Colonic mucosa (tissue), 4 donors: ENCODE measurements at regions not wholly inside any gene's neighbourhood (a gene's known extent, or its start where the extent isn't known, plus 50 kb on each side); places are given as distances from the start of the nearest gene placed in this dataset.
"Not testable (repeated sequence)": the region's sequence is repeated elsewhere in the genome, so short reads cannot be mapped to it uniquely, and the experiment has no call there.

Source experiments
- DNase-seq: peaks from one replicate; pipeline ENCODE4 v3.0.0-alpha.2; 2020
- H3K27ac ChIP-seq: fragments of 200-600 bp; one replicate; pipeline ENCODE4 v1.8.0; 2021
- H3K27me3 ChIP-seq: fragments of 200-600 bp; one replicate; pipeline ENCODE4 v1.8.0; 2021
- H3K36me3 ChIP-seq: fragments of 200-600 bp; one replicate; pipeline ENCODE4 v1.8.0; 2021
- H3K4me1 ChIP-seq: fragments of 200-600 bp; one replicate; pipeline ENCODE4 v1.8.0; 2021; ENCODE audit warnings: mild to moderate bottlenecking
- H3K4me3 ChIP-seq: fragments of 200-600 bp; one replicate; pipeline ENCODE4 v1.8.0; 2021
- H3K9ac ChIP-seq, 2 donors: one replicate each; pipeline ENCODE4 v1.7.0; 2013; ENCODE audit warnings: control low read depth in 2 of 2, low read depth in 2 of 2, low read length in 2 of 2
- H3K9me3 ChIP-seq: fragments of 200-600 bp; one replicate; pipeline ENCODE4 v1.8.0; 2021
- intact Hi-C: fragments of 100-400 bp; cut with DNase I; formaldehyde crosslinking; loops from one replicate; pipeline ENCODE4 v1.14.1; 2022
- TF ChIP-seq, protein P1 (sequence below): fragments of 200-600 bp; IDR thresholded peaks from one replicate; pipeline ENCODE4 v1.8.0; 2022; ENCODE audit warnings: antibody characterized with exemption, mild to moderate bottlenecking
- donor health status: healthy.
- donor health status: DM: no; HTN: no; CAD: no.
- donor health status: DM: no; HTN: no; CAD: no.

DNA sequence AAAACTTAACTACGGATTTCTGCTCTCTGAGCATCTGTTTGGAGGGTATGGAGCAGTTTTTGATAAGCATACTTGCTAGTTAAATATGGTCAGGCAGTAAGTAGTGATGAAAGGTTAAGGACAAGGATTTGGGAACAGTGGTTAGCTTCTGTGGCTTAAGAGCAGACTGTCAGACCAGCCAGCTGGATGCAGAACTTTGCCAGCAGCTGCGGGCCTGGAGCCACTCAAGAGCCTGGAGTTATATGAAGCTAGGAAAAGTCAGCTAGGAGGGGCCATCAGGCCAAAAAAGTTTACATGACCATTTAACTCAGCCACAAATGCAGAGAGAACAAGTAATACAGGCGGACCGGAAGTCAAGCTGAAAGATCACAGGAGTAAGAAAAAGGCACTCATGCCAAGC is 1817.7 kb downstream of the LRRC4C start:
- Histone ChIP-seq H3K27me3 (no peaks in the 10 kb centered on the region), H3K9me3 (no peaks in the 10 kb centered on the region), H3K4me1 (no peaks in the 10 kb centered on the region), H3K9ac (no peak overlapping the region), H3K27ac (no peak overlapping the region), H3K4me3 (no peak overlapping the region), H3K36me3 (no peaks in the 10 kb centered on the region)
- intact Hi-C loops: no loop called here
- no peak for DNase-seq
- TF ChIP-seq, protein P1, sequence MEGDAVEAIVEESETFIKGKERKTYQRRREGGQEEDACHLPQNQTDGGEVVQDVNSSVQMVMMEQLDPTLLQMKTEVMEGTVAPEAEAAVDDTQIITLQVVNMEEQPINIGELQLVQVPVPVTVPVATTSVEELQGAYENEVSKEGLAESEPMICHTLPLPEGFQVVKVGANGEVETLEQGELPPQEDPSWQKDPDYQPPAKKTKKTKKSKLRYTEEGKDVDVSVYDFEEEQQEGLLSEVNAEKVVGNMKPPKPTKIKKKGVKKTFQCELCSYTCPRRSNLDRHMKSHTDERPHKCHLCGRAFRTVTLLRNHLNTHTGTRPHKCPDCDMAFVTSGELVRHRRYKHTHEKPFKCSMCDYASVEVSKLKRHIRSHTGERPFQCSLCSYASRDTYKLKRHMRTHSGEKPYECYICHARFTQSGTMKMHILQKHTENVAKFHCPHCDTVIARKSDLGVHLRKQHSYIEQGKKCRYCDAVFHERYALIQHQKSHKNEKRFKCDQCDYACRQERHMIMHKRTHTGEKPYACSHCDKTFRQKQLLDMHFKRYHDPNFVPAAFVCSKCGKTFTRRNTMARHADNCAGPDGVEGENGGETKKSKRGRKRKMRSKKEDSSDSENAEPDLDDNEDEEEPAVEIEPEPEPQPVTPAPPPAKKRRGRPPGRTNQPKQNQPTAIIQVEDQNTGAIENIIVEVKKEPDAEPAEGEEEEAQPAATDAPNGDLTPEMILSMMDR: no peak

DNA sequence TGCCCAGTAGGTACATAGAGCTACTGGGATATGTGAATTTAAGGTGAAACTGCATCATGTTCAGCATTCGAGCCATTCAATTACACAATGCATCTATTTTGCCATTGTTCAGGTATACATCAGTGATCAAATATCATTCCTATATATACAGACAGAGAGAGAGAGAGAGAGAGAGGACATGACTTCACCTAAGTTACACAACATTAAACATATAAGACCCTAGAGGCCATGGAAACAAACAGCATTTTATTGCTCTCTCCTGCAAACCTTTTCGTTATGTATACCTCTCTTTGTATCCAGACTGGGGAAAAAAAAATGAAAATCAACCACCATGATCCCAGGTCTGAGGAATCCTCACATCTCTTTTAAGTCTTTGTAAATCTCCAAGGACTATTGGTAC is 1829.1 kb downstream of the LRRC4C start:
- intact Hi-C loops: no loop called here
- H3K9ac ChIP-seq: no peak overlapping the region
- H3K36me3 ChIP-seq: no peaks in the 10 kb centered on the region
- DNase-seq: no peak
- H3K4me1 ChIP-seq: no peaks in the 10 kb centered on the region
- TF ChIP-seq, protein P1: no peak
- no peak overlapping the region for H3K27ac ChIP-seq
- no peak overlapping the region for H3K4me3 ChIP-seq
- no peaks in the 10 kb centered on the region for H3K27me3 ChIP-seq
- no peaks in the 10 kb centered on the region for H3K9me3 ChIP-seq

DNA sequence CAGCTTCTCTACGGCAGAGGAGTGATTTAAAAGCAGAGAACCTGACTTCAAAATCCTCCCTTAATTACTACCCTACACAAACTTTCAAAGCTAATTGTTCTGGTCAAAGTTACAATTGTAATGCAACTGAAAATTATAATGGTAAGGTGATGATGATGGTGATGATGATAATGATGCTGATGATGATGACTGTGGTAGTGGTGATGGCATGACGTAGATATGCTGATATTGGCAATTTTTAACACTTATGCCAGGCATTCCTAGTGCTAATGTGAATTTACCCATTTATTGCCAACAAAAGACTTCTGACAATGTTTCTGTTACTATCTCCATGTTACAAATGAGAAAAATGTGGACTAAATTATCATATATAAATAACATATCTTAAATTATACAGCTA is 1831.1 kb downstream of the LRRC4C start:
- H3K9me3 ChIP-seq: no peaks in the 10 kb centered on the region
- no peaks in the 10 kb centered on the region for H3K27me3 ChIP-seq
- no peak for DNase-seq
- TF ChIP-seq, protein P1: no peak
- no peak overlapping the region for H3K9ac ChIP-seq
- no peaks in the 10 kb centered on the region for H3K36me3 ChIP-seq
- no peaks in the 10 kb centered on the region for H3K4me1 ChIP-seq
- H3K4me3 ChIP-seq: no peak overlapping the region
- no peak overlapping the region for H3K27ac ChIP-seq
- intact Hi-C loops: no loop called here

DNA sequence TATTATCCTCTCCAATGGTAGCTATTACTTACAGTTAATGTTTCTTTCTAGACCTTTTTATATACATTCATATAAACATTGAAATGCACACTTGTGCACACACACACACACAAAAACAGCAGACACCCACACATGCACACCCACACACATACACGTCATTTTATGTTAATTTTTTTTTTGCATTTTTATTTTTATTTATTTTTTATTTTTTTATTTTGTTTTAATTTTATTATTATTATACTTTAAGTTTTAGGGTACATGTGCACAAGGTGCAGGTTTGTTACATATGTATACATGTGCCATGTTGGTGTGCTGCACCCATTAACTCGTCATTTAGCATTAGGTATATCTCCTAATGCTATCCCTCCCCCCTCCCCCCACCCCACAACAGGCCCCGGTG is 1839.1 kb downstream of the LRRC4C start:
- H3K36me3 ChIP-seq, H3K4me3 ChIP-seq, H3K4me1 ChIP-seq, H3K27me3 ChIP-seq, H3K9me3 ChIP-seq, intact Hi-C loops, DNase-seq, H3K27ac ChIP-seq, H3K9ac ChIP-seq: not testable (repeated sequence)

DNA sequence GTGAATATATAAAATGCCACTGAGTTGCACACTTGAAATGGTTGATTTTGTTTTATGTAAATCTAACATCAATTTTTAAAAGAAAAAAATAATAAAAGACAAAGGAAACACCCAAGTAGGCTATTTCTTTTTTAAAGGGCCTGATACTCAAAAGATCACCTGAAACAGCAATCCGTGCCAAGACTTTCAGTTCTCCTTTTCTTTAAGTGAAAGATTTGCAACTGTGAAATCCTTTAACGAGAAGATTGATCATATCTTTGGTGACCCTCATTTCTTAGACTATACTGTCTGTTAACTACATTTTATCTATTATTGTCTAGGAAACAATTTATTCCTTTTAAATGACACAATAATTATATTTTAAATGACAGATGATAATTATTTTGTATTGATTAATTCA is 1841.5 kb downstream of the LRRC4C start:
- intact Hi-C loops: no loop called here
- TF ChIP-seq, protein P1: no peak
- H3K27ac ChIP-seq: no peak overlapping the region
- no peak overlapping the region for H3K4me3 ChIP-seq
- no peaks in the 10 kb centered on the region for H3K27me3 ChIP-seq
- no peaks in the 10 kb centered on the region for H3K9me3 ChIP-seq
- DNase-seq: no peak
- H3K4me1 ChIP-seq: no peaks in the 10 kb centered on the region
- H3K9ac ChIP-seq: no peak overlapping the region
- H3K36me3 ChIP-seq: no peaks in the 10 kb centered on the region

DNA sequence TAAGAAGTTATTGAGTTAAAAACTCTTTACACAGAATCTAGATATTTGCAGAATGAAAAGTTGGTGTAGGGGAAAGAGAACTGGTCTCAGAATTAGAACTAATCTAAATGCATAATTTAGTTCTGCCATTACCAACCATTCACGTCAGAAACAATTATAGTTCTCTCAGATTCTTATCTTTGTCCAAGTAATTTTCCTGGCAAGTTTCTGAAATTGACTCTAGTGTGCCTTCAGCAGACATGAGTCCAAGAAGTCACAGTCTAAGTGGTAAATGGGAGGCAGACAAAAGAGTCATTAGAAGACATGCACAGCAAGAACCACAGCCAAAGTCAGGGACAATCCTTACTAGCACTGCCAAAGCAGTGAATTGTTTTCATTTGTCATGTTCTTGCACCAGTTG is 1870.1 kb downstream of the LRRC4C start:
- intact Hi-C loops: no loop called here
- Histone ChIP-seq H3K4me3 (no peak overlapping the region), H3K27me3 (no peaks in the 10 kb centered on the region), H3K9me3 (no peaks in the 10 kb centered on the region), H3K9ac (no peak overlapping the region), H3K36me3 (no peaks in the 10 kb centered on the region), H3K4me1 (no peaks in the 10 kb centered on the region), H3K27ac (no peak overlapping the region)
- no peak for DNase-seq
- TF ChIP-seq, protein P1: no peak
